ENCODE measurements at regions not wholly inside any gene's neighbourhood (a gene's known extent, or its start where the extent isn't known, plus 50 kb on each side); places are given as distances from the start of the nearest gene placed in this dataset.

DNA sequence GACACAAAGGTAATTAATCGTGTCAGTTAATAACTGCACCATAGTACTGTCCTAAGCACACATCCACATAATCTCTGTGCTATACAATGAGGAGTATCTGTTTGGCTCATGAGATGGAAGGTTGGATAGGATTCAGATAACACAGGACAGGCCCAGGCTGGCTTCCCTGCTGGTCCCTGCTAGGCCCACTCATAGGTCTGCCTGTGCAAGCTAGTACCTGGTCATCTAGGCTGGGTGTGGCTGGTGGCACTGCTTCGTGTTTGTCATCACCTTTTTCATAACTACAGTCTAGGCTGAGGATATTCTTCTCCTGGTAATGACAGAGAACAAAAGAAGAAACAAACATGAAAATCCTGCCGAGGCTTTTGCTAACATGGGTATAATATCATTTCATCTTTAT lies 392.8 kb downstream of the TRIB2 start:
- intact Hi-C loops (cut with DNase I; ENCODE audit: low total_unique reads) = no loop called here
- Histone ChIP-seq H3K9me3 (no peaks in the 10 kb centered on the region), H3K27me3 (no peaks in the 10 kb centered on the region), H3K36me3 (no peaks in the 10 kb centered on the region), H3K4me3 (no peak overlapping the region), H3K27ac (no peak overlapping the region), H3K4me1 (no peaks in the 10 kb centered on the region)
- TF ChIP-seq POLR2AphosphoS5 (IDR thresholded peaks at IDR 0.05) = no peak
- TF ChIP-seq POLR2A (IDR thresholded peaks at IDR 0.05) = no peak
- no peak for TF ChIP-seq EP300 (IDR thresholded peaks at IDR 0.05; ENCODE audit: low read depth)
- TF ChIP-seq, protein P1, sequence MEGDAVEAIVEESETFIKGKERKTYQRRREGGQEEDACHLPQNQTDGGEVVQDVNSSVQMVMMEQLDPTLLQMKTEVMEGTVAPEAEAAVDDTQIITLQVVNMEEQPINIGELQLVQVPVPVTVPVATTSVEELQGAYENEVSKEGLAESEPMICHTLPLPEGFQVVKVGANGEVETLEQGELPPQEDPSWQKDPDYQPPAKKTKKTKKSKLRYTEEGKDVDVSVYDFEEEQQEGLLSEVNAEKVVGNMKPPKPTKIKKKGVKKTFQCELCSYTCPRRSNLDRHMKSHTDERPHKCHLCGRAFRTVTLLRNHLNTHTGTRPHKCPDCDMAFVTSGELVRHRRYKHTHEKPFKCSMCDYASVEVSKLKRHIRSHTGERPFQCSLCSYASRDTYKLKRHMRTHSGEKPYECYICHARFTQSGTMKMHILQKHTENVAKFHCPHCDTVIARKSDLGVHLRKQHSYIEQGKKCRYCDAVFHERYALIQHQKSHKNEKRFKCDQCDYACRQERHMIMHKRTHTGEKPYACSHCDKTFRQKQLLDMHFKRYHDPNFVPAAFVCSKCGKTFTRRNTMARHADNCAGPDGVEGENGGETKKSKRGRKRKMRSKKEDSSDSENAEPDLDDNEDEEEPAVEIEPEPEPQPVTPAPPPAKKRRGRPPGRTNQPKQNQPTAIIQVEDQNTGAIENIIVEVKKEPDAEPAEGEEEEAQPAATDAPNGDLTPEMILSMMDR (IDR thresholded peaks at IDR 0.05) = no peak
- no peak for DNase-seq
- 61 to 83% methylated on average over 2 to 3 of the region's 3 CpGs for WGBS, 2 donors (ENCODE audit: low coverage in 1 of 2)
- in situ Hi-C loops (cut with MboI; ENCODE audit: low pct_ligation_motif_present in 1 of 4, low pct_unique_long_range_greater_than_20kb in 1 of 4, low sequenced_read_pairs in 3 of 4) = no loop called here

- H3K4me1 ChIP-seq = no peaks in the 10 kb centered on the region
- no peak overlapping the region for H3K27ac ChIP-seq
- intact Hi-C loops (cut with DNase I; ENCODE audit: low total_unique reads) (no loop called here), in situ Hi-C loops (cut with MboI; ENCODE audit: low pct_ligation_motif_present in 1 of 4, low pct_unique_long_range_greater_than_20kb in 1 of 4, low sequenced_read_pairs in 3 of 4) (no loop called here)
- no peaks in the 10 kb centered on the region for H3K27me3 ChIP-seq
- 50 to 57% methylated on average over 3 of the region's 3 CpGs for WGBS, 2 donors (ENCODE audit: low coverage in 1 of 2)
- no peaks in the 10 kb centered on the region for H3K9me3 ChIP-seq
- H3K4me3 ChIP-seq = no peak overlapping the region
- TF ChIP-seq, protein P1 (IDR thresholded peaks at IDR 0.05) = no peak
- TF ChIP-seq EP300 (IDR thresholded peaks at IDR 0.05; ENCODE audit: low read depth) (no peak), POLR2AphosphoS5 (IDR thresholded peaks at IDR 0.05) (no peak)
- no peak for DNase-seq
- H3K36me3 ChIP-seq = no peaks in the 10 kb centered on the region
Measured at GRCh38 chr2:13110825-13111224, 394.1 kb downstream of the TRIB2 start.

GRCh38 chr2:13113002-13113401 lies 396.3 kb downstream of the TRIB2 start:
- no peaks in the 10 kb centered on the region for H3K27me3 ChIP-seq
- WGBS, 2 donors (ENCODE audit: low coverage in 1 of 2) = 38 to 47% methylated on average over 4 of the region's 4 CpGs
- H3K4me3 ChIP-seq = no peak overlapping the region
- H3K9me3 ChIP-seq = no peaks in the 10 kb centered on the region
- in situ Hi-C loops (cut with MboI; ENCODE audit: low pct_ligation_motif_present in 1 of 4, low pct_unique_long_range_greater_than_20kb in 1 of 4, low sequenced_read_pairs in 3 of 4) = no loop called here
- intact Hi-C loops (cut with DNase I; ENCODE audit: low total_unique reads) = no loop called here
- TF ChIP-seq POLR2A (IDR thresholded peaks at IDR 0.05) (no peak), POLR2AphosphoS5 (IDR thresholded peaks at IDR 0.05) (no peak), EP300 (IDR thresholded peaks at IDR 0.05; ENCODE audit: low read depth) (no peak)
- TF ChIP-seq, protein P1 (IDR thresholded peaks at IDR 0.05) = no peak
- no peak for DNase-seq
- no peaks in the 10 kb centered on the region for H3K4me1 ChIP-seq
- H3K36me3 ChIP-seq = no peaks in the 10 kb centered on the region
- H3K27ac ChIP-seq = no peak overlapping the region

DNA sequence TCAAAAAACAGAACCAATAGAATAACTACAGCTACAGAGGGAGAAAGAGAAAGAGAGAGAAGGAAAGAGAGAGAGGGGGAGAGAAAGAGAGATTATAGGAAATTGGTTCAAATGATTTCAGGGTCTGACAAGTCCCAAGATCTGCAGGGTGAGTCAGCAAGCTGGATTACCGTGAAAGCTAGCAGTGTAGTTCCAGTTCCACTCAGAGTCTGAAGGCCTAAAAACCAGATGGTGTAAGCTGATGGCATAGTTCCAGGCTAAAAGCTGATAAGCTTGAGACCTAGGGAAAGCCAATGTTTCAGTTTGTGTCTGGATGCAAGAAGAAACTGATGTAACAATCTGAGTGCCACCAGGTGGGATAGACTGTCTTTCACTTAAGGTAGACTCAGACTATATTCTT lies 397.7 kb downstream of the TRIB2 start:
- no peak overlapping the region for H3K4me3 ChIP-seq
- DNase-seq = no peak
- WGBS, 2 donors (ENCODE audit: low coverage in 1 of 2) = 30% methylated on average over 1 of the region's 1 CpG; no CpG with 5 or more reads in 1 of the 2 donors
- H3K27ac ChIP-seq = no peak overlapping the region
- no peak for TF ChIP-seq EP300 (IDR thresholded peaks at IDR 0.05; ENCODE audit: low read depth)
- TF ChIP-seq, protein P1 (IDR thresholded peaks at IDR 0.05) = no peak
- H3K27me3 ChIP-seq = no peaks in the 10 kb centered on the region
- in situ Hi-C loops (cut with MboI; ENCODE audit: low pct_ligation_motif_present in 1 of 4, low pct_unique_long_range_greater_than_20kb in 1 of 4, low sequenced_read_pairs in 3 of 4) = no loop called here
- no peaks in the 10 kb centered on the region for H3K4me1 ChIP-seq
- no peaks in the 10 kb centered on the region for H3K9me3 ChIP-seq
- intact Hi-C loops (cut with DNase I; ENCODE audit: low total_unique reads) = no loop called here
- H3K36me3 ChIP-seq = no peaks in the 10 kb centered on the region
